ENCODE measurements at regions not wholly inside any gene's neighbourhood (a gene's known extent, or its start where the extent isn't known, plus 50 kb on each side); places are given as distances from the start of the nearest gene placed in this dataset.
"Not testable (repeated sequence)": the region's sequence is repeated elsewhere in the genome, so short reads cannot be mapped to it uniquely, and the experiment has no call there.

DNA sequence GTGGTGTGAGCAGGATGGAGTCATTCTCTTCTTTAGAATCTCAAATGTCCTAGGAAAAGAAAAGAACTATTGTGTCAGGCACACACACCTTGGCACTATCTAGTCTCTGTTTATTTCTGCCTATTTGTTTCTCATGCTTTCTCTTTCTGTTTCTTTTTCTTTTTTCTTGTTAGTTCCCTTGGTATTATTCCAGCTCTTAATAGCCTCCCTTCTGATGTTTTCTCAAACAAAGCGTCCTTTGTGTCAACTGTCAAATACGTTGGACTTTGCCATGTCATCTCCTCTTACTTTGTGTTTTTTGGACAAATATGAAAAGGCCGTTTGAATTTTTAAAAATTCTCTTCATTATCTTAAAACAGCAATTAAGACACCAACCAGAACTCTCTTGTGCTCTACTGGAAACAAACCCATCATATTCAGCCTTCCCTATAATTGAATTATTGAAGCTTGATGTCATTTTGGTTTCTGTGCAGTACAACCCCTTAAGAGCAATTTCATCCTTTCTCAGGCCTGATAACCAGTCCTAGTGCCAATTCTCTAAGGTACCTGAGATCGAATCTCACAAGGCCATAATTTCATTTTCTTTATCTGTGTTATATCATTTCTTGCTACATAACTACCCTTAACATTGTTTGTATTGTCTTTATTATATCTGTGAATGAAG lies 497.8 kb upstream of the NRP1 start:
- Histone ChIP-seq H3K27ac (ENCODE audit: low read length in 2 of 2) (no peak overlapping the region), H3K4me1 (ENCODE audit: control insufficient read depth in 2 of 2, insufficient read depth in 2 of 2, low read length in 2 of 2) (no peaks in the 10 kb centered on the region), H3K4me3 (ENCODE audit: control extremely low read depth in 1 of 5, extremely low read depth in 1 of 5, insufficient read depth in 1 of 5, low read depth in 2 of 5, low read length in 4 of 5) (no peak overlapping the region), H4K20me1 (ENCODE audit: control insufficient read depth, insufficient read depth, low read length, poor library complexity, severe bottlenecking) (no peaks in the 10 kb centered on the region), H2AFZ (ENCODE audit: insufficient read depth, low read depth, low read length, poor library complexity, severe bottlenecking) (no peak overlapping the region), H3K9me3 (ENCODE audit: control extremely low read depth in 1 of 3, control insufficient read depth in 2 of 3, insufficient read depth in 1 of 3, low read length in 2 of 3) (no peaks in the 10 kb centered on the region), H3K27me3 (replicated peaks in 1 of 4; ENCODE audit: control extremely low read depth in 1 of 4, control insufficient read depth in 3 of 4, insufficient read depth in 4 of 4, low read length in 3 of 4) (no peaks in the 10 kb centered on the region), H3K9ac (ENCODE audit: low read length) (no peak overlapping the region), H3K4me2 (replicated peaks; ENCODE audit: low read depth, low read length, poor library complexity, severe bottlenecking) (no peak overlapping the region), H3K79me2 (ENCODE audit: control insufficient read depth, insufficient read depth, low read length) (no peaks in the 10 kb centered on the region), H3K36me3 (replicated peaks in 1 of 2; ENCODE audit: control extremely low read depth in 1 of 2, control insufficient read depth in 1 of 2, extremely low read depth in 1 of 2, insufficient read depth in 2 of 2, low read length in 1 of 2) (no peaks in the 10 kb centered on the region)
- peaks cover 19% of the 10 kb centered on the region for H3K9me3 Mint-ChIP-seq (ENCODE audit: insufficient read depth)
- no peak overlapping the region for H3K27ac Mint-ChIP-seq
- ChIA-PET CTCF (no interaction called here), POLR2A (no interaction called here)
- no peak for ATAC-seq (ENCODE audit: low read depth)
- WGBS (ENCODE audit: insufficient coverage), result no CpG with 5 or more reads among the region's 4 CpGs
- intact Hi-C loops (cut with micrococcal nuclease), result no loop called here
- H3K4me1 Mint-ChIP-seq, result no peaks in the 10 kb centered on the region
- no peak overlapping the region for H3K4me3 Mint-ChIP-seq
- no peaks in the 10 kb centered on the region for H3K27me3 Mint-ChIP-seq
- TF ChIP-seq EZH2 (IDR thresholded peaks at IDR 0.05; ENCODE audit: borderline replicate concordance, insufficient read depth, low read depth, low read length, poor library complexity, severe bottlenecking), result no peak
- no peak for DNase-seq

DNA sequence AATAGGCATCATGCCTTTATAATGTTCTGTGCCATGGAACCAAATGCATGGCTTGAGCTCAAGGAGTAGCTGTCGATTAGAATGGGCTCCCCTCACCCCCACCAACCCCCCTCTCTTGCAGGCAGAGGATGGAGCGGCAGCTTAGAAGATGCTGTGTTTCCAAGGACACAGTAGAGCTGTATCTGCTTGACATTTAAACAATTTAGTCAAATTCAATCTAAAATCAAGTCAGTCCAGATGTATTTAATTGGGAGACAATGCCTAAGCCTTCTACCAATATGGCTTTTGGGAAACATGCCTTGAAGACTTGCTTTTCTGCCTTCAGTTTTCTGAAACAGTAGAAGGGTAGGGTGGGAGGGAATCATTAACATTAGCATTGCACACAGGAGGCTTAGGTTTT lies 497.1 kb upstream of the NRP1 start:
- no peak for TF ChIP-seq EZH2 (IDR thresholded peaks at IDR 0.05; ENCODE audit: borderline replicate concordance, insufficient read depth, low read depth, low read length, poor library complexity, severe bottlenecking)
- TF ChIP-seq, protein P1, sequence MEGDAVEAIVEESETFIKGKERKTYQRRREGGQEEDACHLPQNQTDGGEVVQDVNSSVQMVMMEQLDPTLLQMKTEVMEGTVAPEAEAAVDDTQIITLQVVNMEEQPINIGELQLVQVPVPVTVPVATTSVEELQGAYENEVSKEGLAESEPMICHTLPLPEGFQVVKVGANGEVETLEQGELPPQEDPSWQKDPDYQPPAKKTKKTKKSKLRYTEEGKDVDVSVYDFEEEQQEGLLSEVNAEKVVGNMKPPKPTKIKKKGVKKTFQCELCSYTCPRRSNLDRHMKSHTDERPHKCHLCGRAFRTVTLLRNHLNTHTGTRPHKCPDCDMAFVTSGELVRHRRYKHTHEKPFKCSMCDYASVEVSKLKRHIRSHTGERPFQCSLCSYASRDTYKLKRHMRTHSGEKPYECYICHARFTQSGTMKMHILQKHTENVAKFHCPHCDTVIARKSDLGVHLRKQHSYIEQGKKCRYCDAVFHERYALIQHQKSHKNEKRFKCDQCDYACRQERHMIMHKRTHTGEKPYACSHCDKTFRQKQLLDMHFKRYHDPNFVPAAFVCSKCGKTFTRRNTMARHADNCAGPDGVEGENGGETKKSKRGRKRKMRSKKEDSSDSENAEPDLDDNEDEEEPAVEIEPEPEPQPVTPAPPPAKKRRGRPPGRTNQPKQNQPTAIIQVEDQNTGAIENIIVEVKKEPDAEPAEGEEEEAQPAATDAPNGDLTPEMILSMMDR (IDR thresholded peaks at IDR 0.05), result no peak
- Histone ChIP-seq H2AFZ (ENCODE audit: insufficient read depth, low read depth, low read length, poor library complexity, severe bottlenecking) (no peak overlapping the region), H3K36me3 (replicated peaks in 1 of 2; ENCODE audit: control extremely low read depth in 1 of 2, control insufficient read depth in 1 of 2, extremely low read depth in 1 of 2, insufficient read depth in 2 of 2, low read length in 1 of 2) (no peaks in the 10 kb centered on the region), H3K27ac (ENCODE audit: low read length in 2 of 2) (no peak overlapping the region), H3K9ac (ENCODE audit: low read length) (no peak overlapping the region), H3K79me2 (ENCODE audit: control insufficient read depth, insufficient read depth, low read length) (no peaks in the 10 kb centered on the region), H4K20me1 (ENCODE audit: control insufficient read depth, insufficient read depth, low read length, poor library complexity, severe bottlenecking) (no peaks in the 10 kb centered on the region), H3K4me3 (ENCODE audit: control extremely low read depth in 1 of 5, extremely low read depth in 1 of 5, insufficient read depth in 1 of 5, low read depth in 2 of 5, low read length in 4 of 5) (no peak overlapping the region), H3K4me1 (ENCODE audit: control insufficient read depth in 2 of 2, insufficient read depth in 2 of 2, low read length in 2 of 2) (no peaks in the 10 kb centered on the region), H3K27me3 (replicated peaks in 1 of 4; ENCODE audit: control extremely low read depth in 1 of 4, control insufficient read depth in 3 of 4, insufficient read depth in 4 of 4, low read length in 3 of 4) (no peaks in the 10 kb centered on the region), H3K4me2 (replicated peaks; ENCODE audit: low read depth, low read length, poor library complexity, severe bottlenecking) (no peak overlapping the region), H3K9me3 (ENCODE audit: control extremely low read depth in 1 of 3, control insufficient read depth in 2 of 3, insufficient read depth in 1 of 3, low read length in 2 of 3) (no peaks in the 10 kb centered on the region)
- H3K4me3 Mint-ChIP-seq, result no peak overlapping the region
- no peak overlapping the region for H3K27ac Mint-ChIP-seq
- ChIA-PET CTCF (no interaction called here), POLR2A (no interaction called here)
- ATAC-seq (ENCODE audit: low read depth) (no peak), DNase-seq (no peak)
- intact Hi-C loops (cut with micrococcal nuclease), result no loop called here
- peaks cover 21% of the 10 kb centered on the region for H3K9me3 Mint-ChIP-seq (ENCODE audit: insufficient read depth)
- no peaks in the 10 kb centered on the region for H3K27me3 Mint-ChIP-seq
- H3K4me1 Mint-ChIP-seq, result no peaks in the 10 kb centered on the region
- WGBS (ENCODE audit: insufficient coverage), result 100% methylated on average over 1 of the region's 2 CpGs

DNA sequence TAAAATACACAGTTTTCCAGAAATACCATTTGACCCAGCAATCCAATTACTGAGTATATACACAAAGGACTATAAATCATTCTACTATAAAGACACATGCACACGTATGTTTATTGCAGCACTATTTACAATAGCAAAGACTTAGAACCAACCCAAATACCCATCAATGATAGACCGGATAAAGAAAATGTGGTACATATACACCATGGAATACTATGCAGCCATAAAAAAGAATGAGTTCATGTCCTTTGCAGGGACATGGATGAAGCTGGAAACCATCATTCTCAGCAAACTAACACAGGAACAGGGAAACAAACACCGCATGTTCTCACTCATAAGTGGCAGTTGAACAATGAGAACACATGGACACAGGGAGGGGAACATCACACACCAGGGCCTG lies 495.4 kb upstream of the NRP1 start:
- H2AFZ ChIP-seq (ENCODE audit: insufficient read depth, low read depth, low read length, poor library complexity, severe bottlenecking); H3K4me2 ChIP-seq (replicated peaks; ENCODE audit: low read depth, low read length, poor library complexity, severe bottlenecking); ATAC-seq (ENCODE audit: low read depth); H3K4me3 ChIP-seq (ENCODE audit: control extremely low read depth in 1 of 5, extremely low read depth in 1 of 5, insufficient read depth in 1 of 5, low read depth in 2 of 5, low read length in 4 of 5); H3K9ac ChIP-seq (ENCODE audit: low read length); H3K36me3 ChIP-seq (replicated peaks in 1 of 2; ENCODE audit: control extremely low read depth in 1 of 2, control insufficient read depth in 1 of 2, extremely low read depth in 1 of 2, insufficient read depth in 2 of 2, low read length in 1 of 2); H3K27ac ChIP-seq (ENCODE audit: low read length in 2 of 2); H3K27ac Mint-ChIP-seq; POLR2A ChIA-PET; H3K27me3 Mint-ChIP-seq; H3K27me3 ChIP-seq (replicated peaks in 1 of 4; ENCODE audit: control extremely low read depth in 1 of 4, control insufficient read depth in 3 of 4, insufficient read depth in 4 of 4, low read length in 3 of 4); H4K20me1 ChIP-seq (ENCODE audit: control insufficient read depth, insufficient read depth, low read length, poor library complexity, severe bottlenecking); H3K9me3 ChIP-seq (ENCODE audit: control extremely low read depth in 1 of 3, control insufficient read depth in 2 of 3, insufficient read depth in 1 of 3, low read length in 2 of 3); H3K4me1 ChIP-seq (ENCODE audit: control insufficient read depth in 2 of 2, insufficient read depth in 2 of 2, low read length in 2 of 2); CTCF ChIA-PET; H3K79me2 ChIP-seq (ENCODE audit: control insufficient read depth, insufficient read depth, low read length); H3K4me3 Mint-ChIP-seq; DNase-seq; H3K4me1 Mint-ChIP-seq: not testable (repeated sequence)
- WGBS (ENCODE audit: insufficient coverage), result no CpG with 5 or more reads among the region's 3 CpGs
- intact Hi-C loops (cut with micrococcal nuclease), result loop anchor here (2.0 kb wide), 1 partner anchor 55 kb away; no protein-coding TSS in a partner anchor
- H3K9me3 Mint-ChIP-seq (ENCODE audit: insufficient read depth), result peaks cover 21% of the 10 kb centered on the region

Data from B cell (primary cell).